ENCODE measurements at regions not wholly inside any gene's neighbourhood (a gene's known extent, or its start where the extent isn't known, plus 50 kb on each side); places are given as distances from the start of the nearest gene placed in this dataset.

DNA sequence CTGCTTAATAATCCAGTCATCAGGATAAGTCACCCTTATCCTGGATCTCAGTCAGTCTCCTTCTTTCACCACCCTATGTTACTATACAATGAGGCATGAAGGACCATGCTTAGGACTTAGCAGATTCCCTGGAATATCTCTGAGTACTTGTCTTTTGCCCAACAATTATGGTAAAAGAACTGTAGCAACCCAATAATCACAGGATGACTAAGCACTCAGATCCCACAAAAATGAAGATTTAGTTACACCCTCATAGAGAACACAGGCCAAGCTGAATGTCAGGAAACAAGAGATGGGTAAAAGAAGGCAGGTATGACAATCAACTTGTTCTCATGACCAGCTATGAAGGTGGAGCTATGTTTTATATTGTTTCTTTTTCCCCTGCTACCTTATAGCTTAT lies 91.4 kb downstream of the EDN1 start:
- no peak for DNase-seq

DNA sequence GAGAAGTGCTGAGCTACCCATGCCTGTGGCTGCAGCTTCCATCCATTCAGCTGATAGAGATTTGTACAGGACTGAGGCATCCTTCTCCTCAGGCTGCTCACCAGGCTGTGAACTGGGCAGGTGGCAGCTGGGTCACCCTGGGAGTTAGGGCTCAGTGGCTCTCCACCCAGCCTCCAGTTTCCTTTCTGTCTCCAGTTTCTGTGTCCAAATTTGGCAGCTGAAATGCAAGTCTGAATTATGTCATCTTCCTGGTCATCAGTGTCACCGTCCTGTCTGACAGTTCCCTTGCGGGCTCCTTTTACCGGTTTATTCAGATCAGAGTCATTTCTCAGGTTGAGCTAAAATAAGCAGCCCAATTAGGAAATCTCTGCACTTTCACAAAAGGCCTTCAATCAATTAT lies 93.3 kb downstream of the EDN1 start:
- DNase-seq, result no peak

DNA sequence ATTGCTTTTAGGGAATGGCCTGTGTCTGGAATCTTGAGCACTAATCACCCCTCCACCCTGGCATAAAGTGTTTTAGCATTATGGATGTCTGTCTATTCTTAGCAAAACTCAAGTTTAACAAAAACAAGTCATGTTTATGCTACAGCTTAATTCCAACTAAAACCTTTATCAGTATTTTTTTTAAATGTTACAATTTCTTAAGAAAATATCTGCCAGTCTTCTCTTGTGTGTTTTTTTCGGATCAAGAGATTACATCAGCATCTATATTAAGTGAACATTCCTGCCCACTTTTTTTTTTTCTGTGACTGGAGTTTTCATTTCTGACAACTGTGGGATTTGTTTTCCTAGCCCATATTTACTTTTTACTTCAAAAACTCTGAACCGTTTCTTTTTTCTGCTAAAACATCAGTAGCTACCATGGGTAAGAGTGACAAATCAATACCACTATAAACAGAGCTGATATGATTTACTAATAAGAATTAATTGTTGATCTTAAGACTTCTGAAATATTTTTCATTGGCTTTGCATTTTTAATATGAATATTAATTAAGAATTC lies 94.3 kb downstream of the EDN1 start:
- no peak for DNase-seq

- no peak for DNase-seq
These were observed 95.2 kb downstream of the EDN1 start for GRCh38 chr6:12385316-12385715.

GRCh38 chr6:12386816-12387215 lies 96.7 kb downstream of the EDN1 start:
- DNase-seq, result no peak

DNA sequence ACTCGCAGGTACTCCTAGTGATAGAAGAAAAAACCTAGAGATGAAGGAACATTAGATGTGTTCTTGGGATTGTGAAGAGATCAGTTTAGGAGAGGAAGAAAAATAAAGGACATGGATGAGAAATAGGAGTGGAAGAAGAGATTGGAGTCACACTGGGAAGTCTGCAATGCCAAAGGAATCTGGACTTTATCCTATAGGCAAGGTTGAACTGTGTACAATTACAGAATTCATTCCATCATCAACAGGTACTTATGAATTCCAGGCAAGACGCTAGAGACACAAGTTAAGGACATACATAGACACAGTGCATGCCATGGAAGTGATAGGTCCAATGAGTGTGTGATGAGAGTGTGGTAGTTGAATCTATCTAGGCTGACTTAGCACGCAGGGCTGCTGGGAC lies 101.3 kb downstream of the EDN1 start:
- no peak for DNase-seq

DNA sequence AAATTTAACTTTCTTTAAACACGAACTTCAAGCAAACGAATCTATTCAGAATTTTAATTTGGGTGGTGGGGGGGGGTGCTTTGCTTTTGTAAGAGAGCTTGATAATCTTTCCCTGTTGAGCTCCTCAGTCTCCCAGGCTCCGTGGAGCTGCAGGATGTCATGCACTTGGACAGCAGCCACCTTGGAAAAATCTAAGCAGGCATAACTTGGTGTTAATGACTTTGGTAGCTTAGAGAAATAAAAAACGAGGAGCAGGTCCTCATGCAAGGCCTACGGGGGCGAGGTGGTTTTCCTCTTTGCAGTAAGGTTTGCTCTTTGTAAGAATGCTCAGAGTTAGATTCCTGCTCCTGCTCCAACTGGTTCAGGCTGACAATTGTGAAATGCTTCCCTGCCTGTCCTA lies 102.3 kb downstream of the EDN1 start:
- no peak for DNase-seq

DNA sequence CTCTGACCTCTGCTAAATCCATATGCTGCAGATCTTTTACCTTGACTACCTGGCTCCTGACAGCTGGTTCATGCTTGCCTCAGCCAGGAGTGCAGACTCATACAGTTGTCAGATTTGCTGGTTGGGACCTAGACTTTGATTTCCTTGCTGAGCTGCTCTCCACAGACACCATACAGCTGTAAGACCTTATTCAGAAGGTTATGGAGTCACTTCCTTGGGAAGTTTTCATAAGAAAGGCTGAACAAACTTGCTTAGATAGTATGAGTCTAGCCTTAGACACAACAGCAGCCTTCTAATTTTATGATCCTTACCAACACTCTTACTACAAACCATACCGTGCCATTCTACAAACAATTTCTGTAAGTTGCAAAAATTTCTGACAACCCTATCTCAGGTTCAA lies 102.9 kb downstream of the EDN1 start:
- no peak for DNase-seq

DNA sequence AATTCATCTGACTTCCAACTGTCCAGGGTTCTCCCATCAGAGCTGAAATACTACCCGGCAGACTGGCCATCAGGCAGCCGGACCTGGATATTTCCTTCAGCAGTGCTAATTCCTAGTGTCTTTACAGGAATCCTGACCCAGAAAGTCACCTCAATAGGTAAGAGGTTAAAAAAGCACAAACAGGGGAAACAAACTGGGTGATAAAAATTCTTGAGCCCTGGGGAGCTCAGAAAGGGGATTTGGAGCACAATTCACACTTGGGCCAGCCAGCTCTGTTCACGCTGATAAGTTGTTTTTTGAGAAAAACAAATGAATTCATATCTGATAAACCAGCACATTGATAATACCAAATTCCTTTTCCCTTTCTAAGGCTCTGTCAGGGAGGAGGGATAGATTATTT lies 104.0 kb downstream of the EDN1 start:
- no peak for DNase-seq

- no peak for DNase-seq
These were observed 105.7 kb downstream of the EDN1 start for GRCh38 chr6:12395898-12396297.

DNA sequence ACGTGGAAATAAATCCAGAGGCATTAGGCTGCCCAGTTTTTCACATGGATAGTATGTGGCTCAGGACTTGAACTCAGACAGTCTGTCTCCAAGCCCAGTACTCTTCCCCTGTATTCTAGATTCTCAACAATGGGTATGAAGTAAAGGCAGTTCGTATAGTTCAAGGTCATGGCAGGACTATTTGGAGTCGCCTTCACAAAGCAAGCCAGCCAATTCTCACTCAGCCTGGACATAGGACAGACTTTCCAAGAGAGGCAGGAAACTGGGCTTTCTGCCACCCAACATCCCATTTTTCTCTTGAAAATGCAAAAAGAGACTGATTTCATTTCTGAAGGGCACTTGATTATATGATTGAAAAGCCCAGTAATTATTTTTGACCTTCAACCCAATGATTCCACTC lies 111.0 kb downstream of the EDN1 start:
- peak in 1 of 3 donors; percentile 10 for DNase-seq

- DNase-seq, result peak in 1 of 3 donors; percentile 34
These were observed 113.2 kb downstream of the EDN1 start for GRCh38 chr6:12403201-12403826.

DNA sequence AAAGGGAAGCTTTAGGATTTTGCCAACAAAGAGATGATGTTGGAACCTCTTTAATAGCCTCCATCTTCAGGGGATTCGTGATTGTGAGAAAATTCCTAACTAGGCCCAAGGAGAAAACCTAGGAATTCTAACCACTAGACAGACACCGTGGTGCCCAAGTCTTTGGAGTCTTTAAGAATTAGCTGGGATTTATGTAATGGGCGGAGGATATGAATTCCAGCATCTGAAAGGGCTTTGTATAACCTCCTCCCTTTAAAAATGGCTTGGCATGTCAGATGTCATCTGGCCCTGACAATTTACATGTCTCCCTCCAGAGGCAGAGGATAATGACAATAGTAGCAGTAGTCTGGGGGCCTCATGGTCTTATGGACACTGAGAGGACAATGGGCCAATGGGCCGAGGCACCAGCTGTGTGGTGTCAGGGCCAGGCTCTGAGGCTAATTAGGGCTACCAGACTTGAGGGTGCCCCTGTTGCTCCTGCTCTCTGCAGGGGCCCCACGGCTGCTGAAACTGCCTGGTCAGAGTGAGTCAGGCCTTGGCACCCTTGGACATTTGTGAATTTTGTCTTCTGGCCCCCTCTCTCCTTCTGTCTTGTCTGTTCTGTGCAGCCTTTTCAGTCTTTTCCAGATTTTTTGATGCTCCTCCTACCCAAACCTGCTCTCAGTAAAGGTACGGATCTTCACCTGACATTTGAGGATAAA lies 113.9 kb downstream of the EDN1 start:
- DNase-seq, result no peak

DNA sequence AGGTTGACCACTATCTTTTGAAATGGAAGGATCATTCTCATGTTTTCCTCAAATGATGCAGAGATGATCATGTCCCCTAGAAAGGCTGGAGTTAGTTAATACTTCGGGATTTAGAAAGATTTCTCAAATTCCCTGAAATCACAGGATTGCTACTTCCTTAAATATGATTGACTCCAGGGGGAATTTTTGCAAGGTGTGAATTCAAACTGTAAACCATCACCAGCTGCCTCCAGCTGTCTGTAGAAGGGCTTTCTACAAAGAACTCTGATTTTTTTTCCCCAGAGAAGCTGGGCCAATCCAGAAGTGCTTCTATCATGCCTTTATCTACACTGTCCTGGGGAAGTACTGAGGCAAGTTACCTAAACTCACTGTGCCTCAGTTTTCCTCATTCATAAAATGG lies 114.5 kb downstream of the EDN1 start:
- no peak for DNase-seq

DNA sequence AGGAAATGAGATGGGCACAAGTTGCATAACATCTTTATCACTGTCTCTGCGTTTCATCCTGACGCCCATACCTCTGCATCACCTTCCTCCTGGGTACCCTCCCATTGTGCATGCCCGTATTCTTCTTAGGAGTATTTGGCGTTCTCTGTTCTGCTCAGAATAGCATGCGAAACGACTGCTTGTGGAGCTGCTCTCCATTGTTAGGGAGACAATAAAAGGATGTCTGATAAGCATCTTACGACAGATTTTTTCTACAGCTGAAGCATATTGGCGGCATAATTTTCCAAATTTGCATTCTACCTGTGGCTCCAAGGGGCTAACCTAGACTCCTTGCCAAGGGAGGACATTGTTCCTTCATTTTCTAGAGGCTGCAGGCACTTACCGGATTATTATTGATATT lies 118.6 kb downstream of the EDN1 start:
- DNase-seq, result no peak

GRCh38 chr6:12410946-12411345 lies 120.8 kb downstream of the EDN1 start:
- no peak for DNase-seq

- DNase-seq, result no peak
These were observed 124.0 kb downstream of the EDN1 start for GRCh38 chr6:12414096-12414675.

GRCh38 chr6:12415980-12416598 lies 125.9 kb downstream of the EDN1 start:
- DNase-seq, result no peak

DNA sequence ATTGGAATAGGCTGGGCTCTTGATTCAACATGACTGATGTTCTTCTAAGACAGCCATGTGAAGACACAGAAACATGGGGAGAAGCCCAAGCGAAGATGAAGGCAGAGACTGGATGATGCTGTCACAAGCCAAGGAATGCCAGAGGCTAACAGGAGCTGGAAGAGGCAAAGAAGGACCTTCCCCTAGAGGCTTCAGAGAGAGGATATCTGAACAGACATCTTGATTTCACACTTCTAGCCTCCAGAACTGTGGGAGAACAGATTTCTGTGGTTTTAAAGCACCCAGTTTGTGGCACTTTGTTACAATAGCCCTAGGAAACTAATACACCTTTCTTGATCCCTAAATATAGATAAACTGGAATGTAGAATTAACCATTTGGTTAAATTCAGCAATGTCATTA lies 127.0 kb downstream of the EDN1 start:
- DNase-seq, result no peak

DNA sequence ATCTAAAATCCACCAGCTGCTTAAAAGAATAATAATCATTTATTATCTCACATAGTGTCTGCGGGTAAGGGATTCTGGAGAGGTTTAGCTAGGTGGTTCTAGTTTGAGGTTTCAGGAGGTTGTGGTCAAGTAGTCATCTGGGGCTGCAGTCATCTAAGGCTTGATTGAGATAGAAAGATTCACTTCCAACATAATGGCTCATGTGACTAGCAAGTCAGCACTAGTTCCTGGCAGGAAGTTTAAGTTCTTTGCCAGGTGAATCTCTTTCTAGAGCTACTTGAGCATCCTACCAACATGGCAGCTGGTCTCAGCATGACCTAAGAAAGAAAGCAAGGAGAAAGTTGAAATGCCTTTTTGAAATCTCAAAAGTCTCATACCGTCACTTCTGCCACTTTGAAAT lies 128.8 kb downstream of the EDN1 start:
- no peak for DNase-seq

DNA sequence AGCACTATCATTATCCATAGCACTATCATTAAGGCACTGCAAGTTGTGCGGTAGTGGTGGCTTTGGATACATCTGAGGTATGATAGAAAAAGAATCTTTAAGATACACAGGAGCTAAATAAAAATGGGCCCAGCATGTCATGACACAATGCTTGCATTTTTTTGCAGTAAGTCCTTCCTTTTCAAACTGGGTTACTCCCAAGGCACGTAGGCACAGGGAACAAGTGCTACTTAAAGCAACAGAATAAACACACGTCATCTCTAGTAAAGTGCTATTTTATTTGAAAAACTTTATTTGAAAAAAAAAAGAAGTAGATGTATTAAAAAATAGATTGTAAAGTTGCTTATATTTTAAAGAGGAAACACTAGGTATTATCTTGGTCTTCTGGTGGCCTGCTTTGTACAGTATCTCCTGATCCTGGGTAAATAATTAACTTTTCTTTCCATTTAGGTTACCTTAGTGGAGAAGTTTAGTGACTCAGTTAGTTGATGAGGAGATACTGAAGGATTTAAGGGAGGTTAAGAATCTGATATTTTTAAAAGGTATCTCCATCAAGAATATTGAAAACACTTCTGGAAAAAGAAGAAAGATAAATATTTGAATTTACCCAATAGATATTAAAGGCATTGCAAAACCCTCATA lies 129.6 kb downstream of the EDN1 start:
- DNase-seq, result no peak

GRCh38 chr6:12420626-12421025 lies 130.5 kb downstream of the EDN1 start:
- no peak for DNase-seq
